ENCODE measurements at regions not wholly inside any gene's neighbourhood (a gene's known extent, or its start where the extent isn't known, plus 50 kb on each side); places are given as distances from the start of the nearest gene placed in this dataset.
A peak's percentile ranks its signal among the peaks of the same experiment; 100 is the strongest.

DNA sequence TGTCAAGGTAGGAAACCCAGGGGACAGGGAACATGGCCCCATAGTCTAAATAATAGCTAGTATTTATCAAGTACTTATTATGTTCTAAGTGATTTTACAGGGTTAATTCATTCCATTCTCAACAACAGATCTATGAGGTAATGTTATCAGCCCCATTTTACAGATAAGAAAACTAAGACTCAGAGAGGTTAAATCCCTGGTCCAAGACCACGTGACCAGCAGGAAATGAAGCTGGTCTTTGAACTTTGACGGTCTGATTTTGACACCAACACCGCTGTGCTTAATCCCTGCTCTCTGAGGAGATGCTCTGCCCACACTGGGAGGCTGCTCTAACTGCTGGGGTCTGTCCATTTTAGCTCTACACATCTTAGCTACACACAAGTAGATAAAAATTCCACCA is 253.5 kb downstream of the SPTSSA start:
- no peak for DNase-seq (ENCODE audit: extremely low read depth, low read depth)
- no peak overlapping the region for H3K4me3 ChIP-seq (replicated peaks; ENCODE audit: low read depth, low read length)
- TF ChIP-seq, protein P1, sequence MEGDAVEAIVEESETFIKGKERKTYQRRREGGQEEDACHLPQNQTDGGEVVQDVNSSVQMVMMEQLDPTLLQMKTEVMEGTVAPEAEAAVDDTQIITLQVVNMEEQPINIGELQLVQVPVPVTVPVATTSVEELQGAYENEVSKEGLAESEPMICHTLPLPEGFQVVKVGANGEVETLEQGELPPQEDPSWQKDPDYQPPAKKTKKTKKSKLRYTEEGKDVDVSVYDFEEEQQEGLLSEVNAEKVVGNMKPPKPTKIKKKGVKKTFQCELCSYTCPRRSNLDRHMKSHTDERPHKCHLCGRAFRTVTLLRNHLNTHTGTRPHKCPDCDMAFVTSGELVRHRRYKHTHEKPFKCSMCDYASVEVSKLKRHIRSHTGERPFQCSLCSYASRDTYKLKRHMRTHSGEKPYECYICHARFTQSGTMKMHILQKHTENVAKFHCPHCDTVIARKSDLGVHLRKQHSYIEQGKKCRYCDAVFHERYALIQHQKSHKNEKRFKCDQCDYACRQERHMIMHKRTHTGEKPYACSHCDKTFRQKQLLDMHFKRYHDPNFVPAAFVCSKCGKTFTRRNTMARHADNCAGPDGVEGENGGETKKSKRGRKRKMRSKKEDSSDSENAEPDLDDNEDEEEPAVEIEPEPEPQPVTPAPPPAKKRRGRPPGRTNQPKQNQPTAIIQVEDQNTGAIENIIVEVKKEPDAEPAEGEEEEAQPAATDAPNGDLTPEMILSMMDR (IDR thresholded peaks at IDR 0.05; ENCODE audit: low read depth, low read length, missing control alignments) = no peak

DNA sequence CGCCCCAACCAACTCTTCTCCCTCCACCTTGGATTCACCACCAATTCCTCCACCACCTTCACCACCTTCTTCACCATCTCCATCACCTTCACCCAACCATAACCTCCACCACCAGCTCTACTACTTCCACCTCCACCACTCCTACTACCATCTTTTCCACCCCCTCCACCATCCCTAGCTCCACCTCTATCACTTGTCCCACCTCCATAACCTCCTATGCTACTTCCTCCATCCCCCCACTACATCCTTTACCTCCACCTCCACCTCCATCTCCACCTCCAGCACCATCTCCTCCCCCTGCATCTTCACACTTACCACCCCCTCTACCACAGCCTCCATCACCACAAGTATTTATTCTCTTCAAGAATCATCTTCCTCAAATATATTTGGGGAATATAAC is 254.9 kb upstream of the EGLN3 start:
- TF ChIP-seq, protein P1 (IDR thresholded peaks at IDR 0.05; ENCODE audit: low read depth, low read length, missing control alignments) = no peak
- no peak overlapping the region for H3K4me3 ChIP-seq (replicated peaks; ENCODE audit: low read depth, low read length)
- DNase-seq (ENCODE audit: extremely low read depth, low read depth) = no peak

DNA sequence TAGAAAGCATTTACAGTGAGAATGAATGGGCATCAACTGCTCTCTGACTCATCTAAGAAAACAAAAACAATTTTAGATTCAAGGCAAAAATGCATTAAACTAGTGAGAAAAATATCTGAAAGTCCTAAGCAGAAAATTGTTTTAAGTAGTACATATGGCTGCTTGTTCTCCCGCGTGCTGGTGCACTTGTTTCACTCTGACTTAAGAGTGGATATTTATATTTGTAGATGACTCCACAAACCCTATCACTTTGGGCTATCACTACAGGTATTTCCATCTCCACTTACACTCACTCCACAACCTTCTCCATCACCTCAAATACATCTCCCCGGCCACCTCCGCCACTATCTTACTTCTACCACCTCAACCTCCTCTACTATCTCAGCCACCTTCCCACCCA is 253.9 kb upstream of the EGLN3 start:
- no peak overlapping the region for H3K4me3 ChIP-seq (replicated peaks; ENCODE audit: low read depth, low read length)
- TF ChIP-seq, protein P1 (IDR thresholded peaks at IDR 0.05; ENCODE audit: low read depth, low read length, missing control alignments) = no peak
- no peak for DNase-seq (ENCODE audit: extremely low read depth, low read depth)

DNA sequence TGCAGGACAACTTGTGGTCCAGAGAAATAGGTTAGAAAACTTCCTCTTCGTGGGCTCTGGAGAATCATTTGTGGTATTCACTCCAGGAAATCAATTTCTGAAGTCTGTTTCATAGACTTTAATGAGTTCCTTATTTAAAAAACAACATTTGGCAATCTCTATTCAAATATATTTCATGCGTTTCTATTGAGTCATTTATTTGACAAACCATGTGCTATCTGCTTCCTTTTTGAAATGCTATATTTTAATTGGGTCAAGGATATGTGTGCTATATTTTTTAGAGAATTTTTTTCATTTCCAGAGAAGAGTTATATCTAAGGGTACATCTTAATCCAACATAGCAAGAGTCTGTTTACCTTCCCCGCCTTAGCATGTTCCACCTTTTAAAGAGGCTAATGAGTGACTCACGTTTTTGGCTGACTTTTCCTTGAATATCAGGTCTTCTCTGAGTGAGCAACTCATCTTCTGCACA is 252.4 kb upstream of the EGLN3 start:
- TF ChIP-seq, protein P1 (IDR thresholded peaks at IDR 0.05; ENCODE audit: low read depth, low read length, missing control alignments) = no peak
- peak; percentile 71 for DNase-seq (ENCODE audit: extremely low read depth, low read depth)
- no peak overlapping the region for H3K4me3 ChIP-seq (replicated peaks; ENCODE audit: low read depth, low read length)

DNA sequence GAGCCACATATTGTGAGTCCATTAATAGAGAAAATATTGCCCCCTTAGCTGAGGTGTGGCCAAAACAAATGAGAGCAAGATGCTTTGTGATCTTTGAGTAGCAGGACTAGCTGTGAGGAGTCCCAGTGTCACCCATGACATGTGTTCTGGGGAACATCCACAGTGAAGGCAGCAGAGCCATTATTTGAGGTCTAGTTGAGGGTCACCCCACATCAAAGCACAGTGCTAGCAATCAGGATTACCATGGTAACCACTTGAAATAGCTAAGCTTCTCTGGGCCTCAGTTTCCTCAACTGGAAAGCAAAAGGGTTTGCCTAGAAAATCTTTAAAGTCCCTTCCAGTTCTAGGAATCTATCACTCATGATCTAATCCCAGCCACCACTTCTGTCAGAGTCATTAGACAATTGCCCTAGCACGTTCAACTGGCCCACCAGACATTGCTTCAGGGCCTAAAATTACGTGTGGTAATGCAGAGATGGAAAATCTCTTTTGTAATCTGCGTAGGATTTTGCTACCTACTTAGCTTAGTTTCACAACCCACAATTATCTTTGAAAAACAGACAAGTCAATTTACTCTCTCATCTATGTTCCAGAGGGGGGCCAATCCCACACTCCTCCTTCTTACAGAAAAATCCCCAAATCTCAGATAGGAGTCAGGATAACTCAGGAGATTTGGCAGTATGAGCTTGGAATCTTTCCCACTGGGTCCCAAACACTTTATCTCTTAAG is 251.2 kb upstream of the EGLN3 start:
- DNase-seq (ENCODE audit: extremely low read depth, low read depth) = no peak
- H3K4me3 ChIP-seq (replicated peaks; ENCODE audit: low read depth, low read length) = no peak overlapping the region
- TF ChIP-seq, protein P1 (IDR thresholded peaks at IDR 0.05; ENCODE audit: low read depth, low read length, missing control alignments) = no peak

DNA sequence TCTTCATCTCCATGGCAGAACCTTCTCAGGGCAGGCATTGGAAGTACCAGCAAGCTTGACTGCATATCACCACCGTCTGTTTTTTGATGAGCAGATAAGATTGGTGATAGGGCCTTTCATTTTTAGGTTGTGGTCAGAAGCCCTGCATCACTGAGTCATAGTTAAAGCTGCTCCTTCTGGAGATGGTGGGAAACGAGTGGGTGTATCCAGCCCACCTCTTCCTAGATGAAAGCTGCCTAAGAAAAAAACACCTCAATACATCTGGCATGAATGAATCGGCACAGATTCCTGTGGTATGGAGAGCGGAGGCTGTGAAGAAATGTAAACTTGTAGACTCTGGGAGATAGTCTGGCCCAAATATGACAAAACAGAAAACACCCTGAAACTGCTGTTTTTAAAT is 248.7 kb upstream of the EGLN3 start:
- TF ChIP-seq, protein P1 (IDR thresholded peaks at IDR 0.05; ENCODE audit: low read depth, low read length, missing control alignments) = no peak
- H3K4me3 ChIP-seq (replicated peaks; ENCODE audit: low read depth, low read length) = no peak overlapping the region
- DNase-seq (ENCODE audit: extremely low read depth, low read depth) = peak; percentile 95

DNA sequence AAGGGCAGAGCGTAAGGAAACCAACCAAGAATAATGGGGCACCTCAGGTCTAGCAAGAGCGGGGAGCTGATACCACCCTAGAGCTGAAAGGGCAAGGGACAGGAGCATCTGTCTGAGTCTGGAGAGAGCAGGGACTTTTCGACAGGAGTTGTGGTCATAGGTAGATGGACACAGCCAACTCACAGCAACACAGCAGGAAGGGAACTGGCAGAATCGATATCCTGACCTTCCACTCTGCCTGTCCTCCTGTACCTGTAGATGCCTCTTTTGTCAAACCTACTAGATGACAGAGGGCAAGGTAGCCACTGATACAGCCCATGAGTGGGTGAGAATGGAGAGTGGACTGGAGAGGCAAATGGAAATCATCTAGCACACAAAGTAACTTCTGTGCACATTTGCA is 247.2 kb upstream of the EGLN3 start:
- no peak overlapping the region for H3K4me3 ChIP-seq (replicated peaks; ENCODE audit: low read depth, low read length)
- TF ChIP-seq, protein P1 (IDR thresholded peaks at IDR 0.05; ENCODE audit: low read depth, low read length, missing control alignments) = no peak
- DNase-seq (ENCODE audit: extremely low read depth, low read depth) = no peak
